Dermis blood vessel endothelial cell (primary cell): ENCODE measurements at regions not wholly inside any gene's neighbourhood (a gene's known extent, or its start where the extent isn't known, plus 50 kb on each side); places are given as distances from the start of the nearest gene placed in this dataset.

Source experiments
- DNase-seq: peaks from one replicate; pipeline ENCODE4 v3.0.0; 2010

- no peak for DNase-seq
Observed at GRCh38 chr4:34009951-34010350, 2234.4 kb downstream of the ARAP2 start.

GRCh38 chr4:34010751-34011519, 2233.4 kb downstream of the ARAP2 start:
- no peak for DNase-seq

GRCh38 chr4:34035225-34035624, 2209.1 kb downstream of the ARAP2 start:
- DNase-seq, result no peak

GRCh38 chr4:34037280-34037679, 2207.0 kb downstream of the ARAP2 start:
- DNase-seq, result no peak

DNA sequence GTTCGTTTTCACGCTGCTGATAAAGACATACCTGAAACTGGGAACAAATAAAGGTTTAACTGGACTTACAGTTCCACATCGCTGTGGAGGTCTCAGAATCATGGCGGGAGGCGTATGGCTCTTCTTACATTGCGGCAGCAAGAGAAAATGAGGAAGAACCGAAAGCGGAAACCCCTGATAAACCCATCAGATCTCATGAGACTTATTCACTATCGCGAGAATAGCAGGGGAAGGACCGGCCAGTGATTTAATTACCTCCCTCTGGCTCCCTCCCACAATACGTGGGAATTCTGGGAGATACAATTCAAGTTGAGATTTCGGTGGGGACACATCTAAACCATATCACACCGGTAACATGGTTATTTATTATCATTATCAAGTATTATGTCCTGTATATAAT, 2204.5 kb downstream of the ARAP2 start:
- DNase-seq, result no peak

GRCh38 chr4:34043131-34043530, 2201.2 kb downstream of the ARAP2 start:
- no peak for DNase-seq

DNA sequence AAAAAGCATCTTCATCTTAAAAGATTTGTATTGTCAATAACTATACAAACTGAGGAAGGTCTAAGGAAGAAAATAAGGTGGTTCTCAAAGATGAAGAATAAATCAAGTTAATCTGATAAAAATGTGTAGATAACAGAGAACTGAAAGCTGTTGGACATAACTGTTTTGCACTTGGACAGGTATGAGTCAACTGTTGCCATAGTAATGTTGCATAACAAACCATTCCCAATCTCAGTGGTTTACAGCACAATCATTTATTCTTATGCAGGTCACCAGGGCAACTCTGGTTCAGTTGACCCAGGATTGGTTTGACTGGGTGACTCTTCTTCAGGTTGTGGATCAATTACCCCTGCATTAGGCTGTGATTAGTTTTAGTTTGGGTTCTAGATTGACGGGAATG, 2197.7 kb downstream of the ARAP2 start:
- DNase-seq, result no peak

DNA sequence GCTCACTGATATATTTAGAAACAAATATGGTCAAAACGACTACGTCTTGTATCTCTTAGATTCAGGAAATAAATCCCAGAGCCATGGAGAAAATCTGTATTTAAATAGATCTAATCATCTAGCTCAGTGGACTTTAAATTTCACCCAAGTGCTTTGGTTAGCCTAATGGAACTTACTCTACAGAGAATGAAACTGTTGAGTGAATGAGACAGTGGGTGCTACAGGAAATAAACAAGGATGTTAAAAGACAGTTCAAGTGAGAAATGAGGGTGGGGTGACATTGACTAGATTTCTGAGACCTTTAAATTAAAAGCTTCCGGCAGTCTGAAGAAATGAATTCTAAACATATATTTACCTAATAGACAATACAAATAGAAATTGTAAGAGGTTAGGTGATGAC, 2197.0 kb downstream of the ARAP2 start:
- DNase-seq, result no peak

GRCh38 chr4:34066126-34066525, 2178.2 kb downstream of the ARAP2 start:
- DNase-seq, result no peak

DNA sequence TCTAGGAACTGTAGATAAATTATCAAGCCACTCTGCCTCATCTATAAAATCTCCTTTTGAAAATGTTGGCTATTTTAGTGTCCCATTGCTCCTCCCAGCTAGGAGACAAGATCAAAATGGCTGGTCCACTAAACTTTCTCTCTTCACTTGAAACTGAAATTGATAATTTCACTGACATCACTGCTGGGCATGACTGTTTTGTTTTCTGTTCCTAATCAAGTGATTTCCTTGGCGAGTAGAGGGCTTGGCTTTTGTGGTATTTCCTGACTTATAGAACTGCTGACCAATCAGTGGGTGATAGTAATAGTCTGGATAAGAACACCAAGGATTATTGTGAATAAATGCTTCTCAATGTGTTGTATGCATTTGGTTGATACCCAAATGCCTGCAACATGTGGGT, 2152.9 kb downstream of the ARAP2 start:
- no peak for DNase-seq

- no peak for DNase-seq
Observed at GRCh38 chr4:34094114-34094513, 2150.2 kb downstream of the ARAP2 start.

- DNase-seq, result no peak
Observed at GRCh38 chr4:34105311-34105710, 2139.0 kb downstream of the ARAP2 start.

DNA sequence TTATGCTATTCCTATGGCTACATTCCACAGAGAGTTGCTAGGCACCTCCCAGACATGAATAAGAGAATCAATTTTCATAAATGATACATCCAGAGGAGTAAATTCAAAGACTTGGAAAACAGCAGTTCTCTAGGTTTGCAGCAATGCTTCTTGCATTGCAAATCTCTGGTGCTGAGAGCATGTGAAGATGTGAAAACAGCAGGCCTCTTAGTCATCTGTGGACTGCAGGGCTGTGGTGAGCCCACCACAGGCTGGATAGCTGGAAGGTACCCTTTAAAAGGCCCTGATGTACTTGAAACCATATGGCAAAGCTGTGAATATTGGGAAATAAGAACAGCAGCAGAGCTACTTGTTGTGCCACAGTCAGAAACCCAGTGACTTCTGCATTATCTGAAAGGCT, 2135.9 kb downstream of the ARAP2 start:
- DNase-seq, result no peak

- DNase-seq, result no peak
Observed at GRCh38 chr4:34112573-34112972, 2131.7 kb downstream of the ARAP2 start.

DNA sequence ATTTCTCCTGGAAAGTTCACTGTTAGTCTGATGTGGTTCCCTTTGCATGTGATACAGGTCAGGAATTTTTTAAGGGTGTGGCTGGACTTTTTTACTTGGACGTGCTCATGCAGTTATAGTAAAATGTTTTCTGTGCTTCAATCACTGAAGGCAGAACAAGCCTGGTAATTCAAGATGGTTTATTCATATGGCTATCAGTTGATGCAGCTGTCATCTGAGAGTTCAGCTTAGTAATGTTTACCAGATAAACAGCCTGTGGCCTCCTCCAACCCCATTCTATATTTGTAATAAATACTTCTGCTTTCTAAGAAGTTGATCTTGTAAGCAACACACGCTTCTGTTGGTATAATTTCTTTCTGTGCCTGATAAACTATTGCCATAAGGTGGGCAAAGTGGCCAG, 2105.9 kb downstream of the ARAP2 start:
- no peak for DNase-seq

DNA sequence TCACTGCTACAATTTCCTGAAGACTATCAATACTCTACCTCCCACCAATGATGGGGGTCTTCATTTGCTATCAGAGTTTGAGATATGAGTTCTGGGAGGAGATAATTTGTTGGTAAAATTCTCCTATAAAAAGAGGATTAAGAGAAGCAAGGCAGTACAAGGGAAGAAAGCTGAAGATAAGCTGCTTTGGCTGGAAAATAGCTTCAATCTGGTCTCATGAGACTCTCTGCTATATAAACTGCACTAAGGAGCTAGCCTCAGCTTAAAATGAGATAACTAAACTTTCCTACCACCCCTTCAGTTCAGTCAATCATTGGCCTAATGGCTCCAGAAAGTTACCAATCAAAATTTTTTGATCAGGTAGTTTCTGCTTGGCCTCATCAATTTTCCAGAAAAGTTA, 2105.0 kb downstream of the ARAP2 start:
- DNase-seq, result no peak

- DNase-seq, result no peak
Observed at GRCh38 chr4:34148322-34148908, 2095.9 kb downstream of the ARAP2 start.

DNA sequence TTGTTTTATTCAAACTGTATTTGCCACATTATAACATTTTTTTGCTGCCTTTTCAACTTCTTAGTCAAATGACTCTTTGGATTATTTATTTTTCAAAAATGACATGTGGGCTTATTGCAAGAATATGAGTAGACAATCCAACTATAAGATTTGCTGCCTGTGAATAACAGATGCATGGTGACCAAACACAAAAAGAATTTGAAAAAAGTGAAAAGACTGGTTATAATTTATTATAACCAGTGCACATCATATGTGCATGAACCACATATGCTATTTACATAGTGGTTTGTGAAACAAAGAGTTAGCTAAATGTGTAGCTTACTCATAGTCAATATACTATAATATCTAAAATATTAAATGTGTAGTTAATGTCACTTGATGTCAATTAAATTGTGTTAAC, 2086.8 kb downstream of the ARAP2 start:
- DNase-seq, result no peak

- no peak for DNase-seq
Observed at GRCh38 chr4:34158878-34159277, 2085.4 kb downstream of the ARAP2 start.

DNA sequence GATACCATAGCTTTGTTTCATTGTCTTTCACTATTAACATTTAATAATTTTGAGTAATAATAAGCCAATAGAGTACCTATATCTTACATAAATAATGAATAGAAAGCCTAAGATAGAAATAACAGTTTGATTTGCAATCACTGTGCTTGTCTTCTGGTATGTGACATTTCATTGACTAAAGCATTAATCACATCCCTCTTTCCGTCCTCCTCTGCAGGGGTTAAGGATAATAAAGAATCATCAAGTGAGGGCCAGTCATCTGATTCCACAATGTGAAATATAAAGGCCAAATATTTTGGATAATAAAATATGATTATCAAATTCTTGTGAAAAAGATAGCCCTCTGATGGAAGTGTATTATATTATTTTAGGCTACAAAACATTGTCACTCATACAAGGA, 2073.4 kb downstream of the ARAP2 start:
- no peak for DNase-seq

DNA sequence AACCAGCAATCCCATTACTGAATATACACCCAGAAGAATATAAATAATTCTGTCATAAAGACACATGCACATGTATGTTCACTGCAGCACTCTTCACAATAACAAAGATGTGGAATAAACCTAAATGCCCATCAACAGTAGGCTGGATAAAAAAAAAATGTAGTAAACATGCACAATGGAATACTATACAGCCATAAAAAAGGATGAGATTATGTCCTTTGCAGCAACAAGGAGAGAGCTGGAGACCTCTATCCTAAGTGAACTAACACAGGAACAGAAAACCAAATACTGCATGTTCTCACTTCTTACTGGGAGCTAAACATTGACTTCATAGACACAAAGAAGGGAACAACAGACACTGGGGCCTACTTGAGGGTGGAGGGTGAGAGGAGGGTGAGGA, 2067.7 kb downstream of the ARAP2 start:
- no peak for DNase-seq

GRCh38 chr4:34178476-34178875, 2065.8 kb downstream of the ARAP2 start:
- DNase-seq, result no peak

GRCh38 chr4:34181311-34181841, 2062.9 kb downstream of the ARAP2 start:
- no peak for DNase-seq

DNA sequence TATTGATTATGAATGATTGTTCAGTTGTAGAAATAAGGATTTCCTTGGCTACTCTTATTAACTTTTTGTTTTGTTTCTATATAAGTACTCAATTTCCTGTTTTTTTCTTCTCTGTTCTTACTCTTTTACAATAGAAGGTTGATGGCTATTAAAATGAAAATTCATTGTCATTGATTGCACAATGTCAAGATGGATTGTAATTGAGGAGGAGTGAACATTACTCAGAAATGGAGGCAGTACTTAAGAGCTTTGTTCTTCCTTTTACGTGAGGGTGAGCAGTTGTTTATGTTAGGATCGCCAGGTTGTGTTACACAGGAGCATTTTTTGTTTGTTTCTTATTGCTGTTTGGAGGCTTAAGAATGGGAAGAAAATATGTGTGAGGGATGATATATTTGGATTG, 2062.4 kb downstream of the ARAP2 start:
- no peak for DNase-seq

DNA sequence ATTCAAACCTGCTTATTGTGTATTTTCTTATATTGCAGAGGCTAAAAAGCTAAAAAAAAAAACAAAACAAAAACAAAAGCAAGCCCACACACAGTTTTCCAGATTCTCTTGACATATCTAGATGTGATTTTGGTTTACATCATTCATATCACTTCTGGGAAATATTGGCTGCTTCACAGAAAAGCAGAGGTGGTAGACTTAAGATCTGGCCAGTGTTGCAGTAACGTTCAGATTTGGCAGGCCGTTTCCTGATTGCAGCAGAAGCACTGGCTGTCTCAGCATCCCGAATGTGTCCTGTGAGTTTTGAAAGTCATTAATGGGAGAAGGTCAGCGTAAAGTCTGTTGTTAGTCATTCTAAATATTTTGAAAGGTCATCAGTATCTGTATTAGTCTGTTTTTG, 2062.0 kb downstream of the ARAP2 start:
- no peak for DNase-seq
